Spleen (tissue), 7 donors: ENCODE measurements at regions not wholly inside any gene's neighbourhood (a gene's known extent, or its start where the extent isn't known, plus 50 kb on each side); places are given as distances from the start of the nearest gene placed in this dataset.

Experiments
- CTCF ChIP-seq, 11 experiments: fragments of 200-600 bp in 7 of 11; fragments of 450-650 bp in 4 of 11; sonication (generic) in 4 of 11; IDR thresholded peaks in 8 of 11; conservative IDR thresholded peaks in 3 of 11; 1 replicate in 7 of 11; 2 replicates in 4 of 11; pipeline versions ENCODE4 v1.4.0 to v1.8.0; 2016 to 2021; ENCODE audit warnings: antibody characterized with exemption in 11 of 11, inconsistent platforms in 4 of 11, mild to moderate bottlenecking in 1 of 11
- POLR2AphosphoS5 ChIP-seq, 3 donors: sonication (generic); formaldehyde crosslinking; IDR thresholded peaks; one replicate each; pipeline ENCODE4 v1.5.1; 2017; ENCODE audit warnings: antibody characterized with exemption in 3 of 3
- donor health status: DM: no; HTN: no; CAD: no; lungs with moderate emphysema.
- donor health status: DM: no; HTN: no; CAD: no.
- donor health status: DM: no; HTN: no; CAD: no.

- TF ChIP-seq CTCF (IDR thresholded peaks at IDR 0.05 in 8 of 11, conservative IDR thresholded peaks at IDR 0.05 in 3 of 11) (no peak), POLR2AphosphoS5 (IDR thresholded peaks at IDR 0.05) (no peak)
Measured at GRCh38 chr7:21185653-21186265, 242.1 kb upstream of the SP4 start.
